Medulla oblongata (tissue), 1 donor: ENCODE measurements at regions not wholly inside any gene's neighbourhood (a gene's known extent, or its start where the extent isn't known, plus 50 kb on each side); places are given as distances from the start of the nearest gene placed in this dataset.
"Not testable (repeated sequence)": the region's sequence is repeated elsewhere in the genome, so short reads cannot be mapped to it uniquely, and the experiment has no call there.

Source experiments
- DNase-seq: peaks from one replicate; pipeline ENCODE4 v3.0.0-alpha.2; 2015; ENCODE audit errors: extremely low spot score

GRCh38 chr3:171915275-171915674 is 72.1 kb downstream of the TMEM212 start:
- no peak for DNase-seq

GRCh38 chr3:171916888-171917287 is 73.7 kb downstream of the TMEM212 start:
- no peak for DNase-seq

DNA sequence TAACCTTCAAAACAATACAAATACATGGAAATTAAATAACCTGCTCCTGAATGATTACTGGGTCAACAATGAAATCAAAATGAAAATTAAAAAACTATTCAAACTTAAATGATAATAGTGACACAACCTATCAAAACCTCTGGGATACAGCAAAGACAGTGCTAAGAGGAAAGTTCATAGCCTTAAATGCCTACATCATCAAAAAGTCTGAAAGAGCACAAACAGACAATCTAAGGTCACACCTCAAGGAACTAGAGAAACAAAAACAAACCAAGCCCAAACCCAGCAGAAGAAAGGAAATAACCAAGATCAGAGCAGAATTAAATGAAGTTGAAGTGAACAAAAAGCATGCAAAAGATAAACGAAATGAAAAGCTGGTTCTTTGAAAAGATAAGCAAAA is 79.5 kb downstream of the TMEM212 start:
- not testable (repeated sequence) for DNase-seq

DNA sequence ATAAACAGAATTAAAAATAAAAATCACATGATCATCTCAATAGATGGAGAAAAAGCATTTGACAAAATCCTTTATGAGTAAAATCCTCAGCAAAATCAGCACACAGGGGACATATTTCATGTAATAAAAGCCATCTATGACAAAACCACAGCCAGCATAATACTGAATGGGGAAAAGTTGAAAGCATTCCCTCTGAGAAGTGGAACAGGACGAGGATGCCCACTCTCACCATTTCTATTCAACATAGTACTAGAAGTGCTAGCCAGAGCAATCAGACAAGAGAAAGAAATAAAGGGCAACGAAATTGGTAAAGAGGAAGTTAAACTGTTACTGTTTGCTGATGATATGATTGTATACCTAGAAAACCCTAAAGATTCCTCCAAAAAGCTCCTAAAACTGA is 80.5 kb downstream of the TMEM212 start:
- not testable (repeated sequence) for DNase-seq

DNA sequence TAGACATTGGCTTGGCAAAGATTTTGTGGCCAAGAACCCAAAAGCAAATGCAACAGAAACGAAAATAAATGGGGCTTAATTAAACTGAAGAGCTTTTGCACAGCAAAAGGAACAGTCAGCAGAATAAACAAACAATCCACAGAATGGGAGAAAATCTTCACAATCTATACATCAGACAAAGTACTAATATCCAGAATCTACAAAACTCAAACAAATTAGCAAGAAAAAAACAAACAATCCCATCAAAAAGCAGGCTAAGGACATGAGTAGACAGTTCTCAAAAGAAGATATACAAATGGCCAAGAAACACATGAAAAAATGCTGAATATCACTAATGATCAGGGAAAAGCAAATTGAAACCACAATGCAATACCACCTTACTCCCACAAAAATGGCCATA is 81.7 kb downstream of the TMEM212 start:
- DNase-seq, result not testable (repeated sequence)

- no peak for DNase-seq
Observed at GRCh38 chr3:171932153-171932611, 89.0 kb downstream of the TMEM212 start.

- no peak for DNase-seq
Observed at GRCh38 chr3:171933441-171933840, 90.3 kb downstream of the TMEM212 start.

DNA sequence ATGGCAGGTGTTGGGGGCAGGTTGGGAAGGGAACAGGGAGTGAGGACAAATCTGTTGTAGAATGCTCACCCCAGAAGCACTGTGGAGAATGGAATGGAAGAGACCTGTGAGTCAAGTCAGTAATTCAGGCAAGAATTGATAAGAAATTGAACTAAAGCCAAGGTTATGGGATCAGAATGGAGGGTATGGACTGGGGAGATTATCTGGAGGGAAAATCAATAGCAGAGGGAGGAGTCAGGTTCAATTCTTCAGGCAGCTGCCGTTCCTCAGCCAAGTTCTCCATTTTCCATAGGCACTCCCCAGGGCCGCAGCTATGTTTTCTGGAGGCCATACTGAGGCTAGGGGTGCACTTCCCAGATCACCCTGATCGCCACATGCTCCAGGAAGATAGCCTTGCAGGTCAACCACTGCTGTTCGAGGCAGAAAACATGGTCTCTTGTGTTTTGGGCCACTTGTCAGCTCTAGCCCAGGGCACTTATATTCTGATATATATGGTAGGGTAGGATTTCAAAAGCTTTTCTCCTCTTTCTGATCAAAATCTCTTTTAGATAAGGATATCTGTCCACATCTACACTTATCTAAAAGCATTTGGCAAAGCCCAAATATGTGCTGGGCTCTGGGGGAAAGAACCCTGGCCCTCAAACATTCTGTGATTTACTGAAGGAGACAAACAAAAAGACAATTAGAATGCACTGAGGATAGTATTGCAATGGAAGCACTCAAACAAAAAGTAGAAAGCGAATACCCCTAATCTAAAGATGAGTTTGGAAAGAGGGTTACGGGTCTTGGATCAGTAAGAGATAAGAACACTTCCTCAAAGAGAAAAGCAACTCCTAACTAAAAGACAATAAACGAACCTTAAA is 92.3 kb downstream of the TMEM212 start:
- no peak for DNase-seq

DNA sequence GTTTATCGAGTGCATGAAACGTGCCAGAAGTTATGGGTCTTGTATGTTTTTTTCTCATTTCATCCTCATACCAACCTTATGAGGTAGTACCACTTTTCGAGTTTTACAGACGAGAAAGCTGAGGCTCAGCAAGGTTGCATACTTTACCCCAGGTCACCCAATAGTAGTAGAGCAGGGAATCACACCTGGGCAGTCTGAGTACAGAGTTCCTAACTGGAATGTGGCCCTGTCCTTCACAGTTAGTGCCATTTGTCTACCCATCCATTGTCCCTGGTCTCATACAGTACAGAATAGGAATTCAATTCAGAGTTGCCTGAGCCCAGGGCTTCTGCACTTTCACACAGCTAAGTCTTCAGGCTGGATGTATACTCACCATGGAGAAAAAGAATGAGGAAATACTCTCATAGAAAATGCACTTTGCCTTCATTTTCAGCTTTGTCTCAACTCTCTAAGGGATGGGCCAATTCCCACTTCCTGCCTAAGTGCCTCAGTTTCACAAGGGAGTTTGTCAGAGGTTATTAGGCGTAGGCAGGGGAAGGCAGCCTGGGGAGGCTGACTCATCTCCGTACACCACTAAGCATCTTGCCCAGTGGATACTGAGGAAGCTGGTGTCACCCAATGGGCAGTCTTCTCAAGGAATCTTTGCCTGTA is 93.2 kb downstream of the TMEM212 start:
- no peak for DNase-seq

GRCh38 chr3:171939578-171939977 is 96.4 kb downstream of the TMEM212 start:
- DNase-seq, result no peak

GRCh38 chr3:171940151-171940649 is 97.1 kb downstream of the TMEM212 start:
- DNase-seq, result no peak

DNA sequence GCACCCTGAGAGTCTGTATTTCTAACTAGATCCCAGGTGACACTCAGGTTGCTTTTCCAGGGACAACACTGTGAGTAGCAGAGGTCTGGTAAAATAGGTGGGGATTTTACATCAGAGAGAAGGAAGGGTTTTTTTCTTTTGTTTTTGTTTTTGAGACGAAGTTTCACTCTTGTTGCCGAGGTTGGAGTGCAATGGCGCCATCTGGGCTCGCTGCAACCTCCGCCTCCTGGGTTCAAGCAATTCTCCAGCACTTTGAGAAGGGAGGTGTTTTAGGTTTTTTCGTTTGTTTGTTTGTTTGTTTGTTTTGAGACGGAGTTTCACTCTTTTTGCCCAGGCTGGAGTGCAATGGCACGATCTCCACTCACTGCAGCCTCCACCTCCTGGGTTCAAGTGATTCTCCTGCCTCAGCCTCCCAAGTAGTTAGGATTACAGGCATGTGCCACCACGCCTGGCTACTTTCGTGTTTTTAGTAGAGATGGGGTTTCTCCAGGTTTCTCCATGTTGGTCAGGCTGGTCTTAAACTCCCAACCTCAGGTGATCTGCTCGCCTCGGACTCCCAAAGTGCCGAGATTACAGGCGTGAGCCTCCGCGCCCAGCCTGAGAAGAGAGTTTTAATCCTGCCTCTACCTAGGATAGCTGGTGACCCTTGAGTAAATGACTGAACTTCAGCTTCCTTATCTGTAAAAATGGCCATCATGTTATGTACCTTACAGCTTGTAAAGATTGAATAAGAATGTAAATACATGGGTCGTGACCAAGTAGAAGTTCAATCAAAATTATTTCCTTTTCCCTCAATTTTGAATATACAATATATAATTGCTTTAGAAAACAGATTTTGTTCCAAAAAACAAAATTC is 95.9 kb upstream of the FNDC3B start:
- DNase-seq, result no peak

DNA sequence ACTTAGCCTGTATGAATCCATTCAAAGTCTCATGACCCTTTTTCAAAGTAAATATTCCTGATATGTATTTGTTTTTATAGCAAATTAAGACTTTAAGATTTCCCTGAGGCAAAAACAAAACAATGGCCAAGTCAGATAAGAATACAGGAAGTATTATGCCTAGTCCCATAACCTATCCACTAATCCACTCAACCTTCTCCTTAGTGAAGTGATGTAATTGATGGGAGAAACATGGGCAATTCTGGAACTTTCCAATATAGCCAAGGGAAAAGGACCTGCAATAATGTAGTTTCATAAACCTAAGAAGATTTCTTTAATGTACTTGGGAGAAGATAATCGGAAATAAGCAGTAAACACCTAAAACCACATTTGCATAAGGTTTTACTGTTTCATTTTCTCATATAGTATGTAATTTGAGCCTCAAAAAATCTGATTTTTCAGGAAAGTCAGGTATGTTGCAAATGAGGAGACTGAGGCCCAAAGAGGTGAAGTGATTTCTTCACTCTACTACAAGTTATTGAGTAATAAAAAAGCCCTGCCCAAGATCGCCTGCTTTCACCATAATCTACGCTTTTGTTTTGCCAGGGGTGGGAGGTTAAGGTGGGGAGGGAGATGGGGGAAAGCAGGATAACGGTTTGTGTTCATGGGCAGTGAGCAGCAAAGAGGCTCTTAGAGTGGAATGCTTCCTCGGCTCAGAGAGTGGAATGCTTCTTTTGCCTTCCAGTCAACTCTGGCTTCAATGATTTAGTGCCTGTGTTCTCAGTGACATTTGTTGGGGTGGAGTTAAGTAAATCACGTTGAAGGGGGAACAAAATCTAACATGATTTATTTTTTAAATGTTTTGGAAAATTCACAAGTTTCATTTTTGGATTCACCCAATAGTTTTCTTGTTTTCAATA is 95.0 kb upstream of the FNDC3B start:
- no peak for DNase-seq

GRCh38 chr3:171948674-171949073 is 90.7 kb upstream of the FNDC3B start:
- no peak for DNase-seq

DNA sequence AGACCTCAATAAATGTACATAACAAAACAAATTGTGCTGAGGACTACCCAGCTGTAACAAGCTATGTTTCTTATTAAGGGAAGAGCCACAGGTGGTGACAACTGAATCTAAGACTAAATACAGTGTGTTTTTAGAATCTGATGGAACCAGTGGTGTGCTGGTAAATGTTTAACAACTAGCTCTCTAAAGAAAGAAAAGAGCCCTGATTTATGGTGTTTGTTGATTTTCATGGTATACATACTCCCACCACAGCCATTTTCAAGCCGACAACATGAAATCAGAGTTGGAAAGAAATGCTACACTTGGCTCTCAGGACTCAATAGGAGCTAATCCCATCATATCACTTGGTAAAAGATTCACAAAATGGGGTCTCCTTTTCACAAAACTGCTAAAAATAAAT is 89.8 kb upstream of the FNDC3B start:
- DNase-seq, result no peak

GRCh38 chr3:171950373-171950772 is 89.0 kb upstream of the FNDC3B start:
- DNase-seq, result no peak

DNA sequence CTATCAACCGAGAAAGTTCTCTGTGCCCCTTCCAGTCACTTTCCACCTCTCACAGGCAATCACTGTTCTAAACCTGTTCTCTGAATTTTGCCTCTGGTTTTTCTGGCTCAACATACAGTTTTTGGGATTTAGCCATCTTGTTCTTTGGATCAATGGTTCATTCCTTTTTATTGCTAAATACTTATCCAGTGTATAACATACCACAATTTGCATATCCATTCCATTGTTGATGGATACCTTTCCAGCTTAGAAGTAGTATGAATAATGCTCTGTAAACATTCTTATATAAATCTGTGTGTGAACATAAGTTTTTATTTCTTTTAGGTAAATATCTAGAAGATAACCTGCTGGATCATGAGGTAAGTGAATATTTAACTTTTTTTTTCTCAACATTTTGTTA is 87.8 kb upstream of the FNDC3B start:
- DNase-seq, result no peak

DNA sequence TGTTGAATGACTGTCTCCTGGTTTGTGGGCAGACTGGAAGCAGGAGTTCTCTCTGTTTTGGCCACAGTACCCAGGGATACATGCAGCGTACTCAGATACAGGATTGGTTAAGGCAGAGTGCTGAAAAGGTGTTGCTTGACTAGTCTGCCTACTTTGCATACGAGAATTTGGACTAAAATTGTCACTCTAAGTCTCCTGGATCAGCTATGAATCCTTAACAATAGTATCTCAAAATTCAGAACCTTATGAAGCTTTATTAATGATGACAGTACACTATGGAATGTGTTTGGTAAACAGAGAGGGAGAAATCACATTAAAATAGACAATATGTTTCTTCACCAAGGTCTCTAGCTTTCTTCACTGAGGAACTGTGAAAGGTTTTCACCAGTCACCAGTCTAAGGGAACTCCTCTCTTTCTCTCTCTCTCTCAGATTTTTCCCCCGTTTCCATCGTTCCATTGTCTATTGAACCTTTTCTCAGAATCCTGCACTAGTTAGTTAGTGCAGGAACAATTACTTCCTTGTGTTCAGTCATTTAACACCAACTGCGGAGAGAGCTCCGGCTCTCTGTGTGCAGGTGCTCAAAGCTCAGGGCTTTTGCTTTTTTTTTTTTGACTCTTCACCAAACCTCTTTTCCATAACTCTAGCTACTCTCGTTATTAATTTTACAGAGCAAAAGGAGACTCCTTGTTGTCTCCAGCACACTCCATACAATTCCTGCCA is 85.9 kb upstream of the FNDC3B start:
- DNase-seq, result no peak

- no peak for DNase-seq
Observed at GRCh38 chr3:171954690-171955383, 84.5 kb upstream of the FNDC3B start.

DNA sequence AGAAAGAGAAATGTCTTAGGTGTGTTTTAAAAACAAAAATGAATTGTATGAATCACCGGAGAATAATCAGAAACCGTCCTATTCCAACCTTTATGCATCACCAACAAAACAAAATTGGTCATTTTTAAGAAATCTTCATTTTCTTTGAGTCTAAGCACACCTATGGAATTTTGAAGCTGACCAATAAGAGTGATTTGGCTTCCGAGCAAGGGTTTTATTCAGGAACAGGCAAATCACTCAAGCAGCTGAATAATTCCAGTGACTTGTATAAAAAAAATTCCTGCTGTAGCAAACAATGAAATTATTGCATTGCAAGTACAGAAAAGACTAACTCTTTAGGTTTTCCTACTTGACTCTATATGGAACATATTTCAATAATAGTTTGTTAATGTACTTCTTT is 83.8 kb upstream of the FNDC3B start:
- DNase-seq, result no peak
